Hepatocyte (in vitro differentiated cells): ENCODE measurements at regions not wholly inside any gene's neighbourhood (a gene's known extent, or its start where the extent isn't known, plus 50 kb on each side); places are given as distances from the start of the nearest gene placed in this dataset.

Source experiments
- CTCF ChIP-seq: fragments of 200-600 bp; sonication (generic); IDR thresholded peaks from 2 replicates; pipeline ENCODE4 v1.5.1; 2016; ENCODE audit warnings: antibody characterized with exemption, mild to moderate bottlenecking; ENCODE audit not compliant: poor library complexity
- EZH2 ChIP-seq: fragments of 200-600 bp; sonication (generic); IDR thresholded peaks from 2 replicates; pipeline ENCODE4 v1.6.1; 2016; ENCODE audit warnings: antibody characterized with exemption, mild to moderate bottlenecking, borderline replicate concordance

- TF ChIP-seq CTCF: no peak
- TF ChIP-seq EZH2: no peak
Observed at GRCh38 chr2:40896358-40896757, 444.5 kb upstream of the SLC8A1 start.
